ENCODE measurements at regions not wholly inside any gene's neighbourhood (a gene's known extent, or its start where the extent isn't known, plus 50 kb on each side); places are given as distances from the start of the nearest gene placed in this dataset.
A peak's percentile ranks its signal among the peaks of the same experiment; 100 is the strongest.

DNA sequence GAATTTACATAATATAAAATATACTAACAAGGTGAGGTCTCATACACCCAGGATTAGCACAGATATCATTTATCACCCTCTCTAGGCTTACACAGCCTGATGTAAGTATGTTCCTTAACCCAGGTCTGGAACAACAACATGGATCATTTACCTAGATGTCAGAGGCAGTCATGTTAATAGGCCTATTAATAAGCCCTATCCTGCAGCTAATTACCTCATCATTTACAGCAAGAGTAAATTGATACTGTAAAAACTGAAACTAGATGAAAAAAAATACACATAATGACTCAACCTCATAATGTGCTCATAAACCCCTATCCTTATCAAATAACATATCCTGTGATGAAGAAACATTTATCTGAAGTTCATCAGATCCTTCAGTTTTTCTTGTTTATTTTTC, 334.3 kb upstream of the MANEA start:
- Histone ChIP-seq H3K9me3 (no peaks in the 10 kb centered on the region), H4K20me1 (ENCODE audit: insufficient read depth) (no peaks in the 10 kb centered on the region), H3K27ac (ENCODE audit: low read depth in 2 of 2, low read length in 1 of 2) (no peak overlapping the region), H3K9ac (no peak overlapping the region), H3K4me2 (no peak overlapping the region), H3K27me3 (ENCODE audit: insufficient read depth) (no peaks in the 10 kb centered on the region), H3K79me2 (ENCODE audit: insufficient read depth) (no peaks in the 10 kb centered on the region), H2AFZ (ENCODE audit: low read depth) (no peak overlapping the region), H3K9me2 (no peaks in the 10 kb centered on the region), H3K4me1 (ENCODE audit: control insufficient read depth in 1 of 2, insufficient read depth in 2 of 2, low read depth in 1 of 2, low read length in 1 of 2) (peaks cover 0 to 3% of the 10 kb centered on the region in 2 experiments; a peak in 2 of 4 replicates), H3K4me3 (ENCODE audit: low read depth in 2 of 2, low read length in 1 of 2) (no peak overlapping the region), H3F3A (replicated peaks; ENCODE audit: insufficient read depth) (no peaks in the 10 kb centered on the region), H3K36me3 (replicated peaks in 1 of 2; ENCODE audit: control insufficient read depth in 1 of 2, insufficient read depth in 2 of 2, low read length in 1 of 2) (no peaks in the 10 kb centered on the region)
- TF ChIP-seq YY1 (IDR thresholded peaks at IDR 0.05; ENCODE audit: low read depth) (no peak), FOXJ3 (CRISPR knock-in tag; IDR thresholded peaks at IDR 0.05) (no peak), MEF2A (IDR thresholded peaks at IDR 0.05; ENCODE audit: borderline replicate concordance, low read depth) (no peak), POLR2AphosphoS5 (IDR thresholded peaks at IDR 0.05; ENCODE audit: low read depth, low read length) (no peak), GATA2 (CRISPR knock-in tag; IDR thresholded peaks at IDR 0.05) (no peak)
- TF ChIP-seq, protein P1, sequence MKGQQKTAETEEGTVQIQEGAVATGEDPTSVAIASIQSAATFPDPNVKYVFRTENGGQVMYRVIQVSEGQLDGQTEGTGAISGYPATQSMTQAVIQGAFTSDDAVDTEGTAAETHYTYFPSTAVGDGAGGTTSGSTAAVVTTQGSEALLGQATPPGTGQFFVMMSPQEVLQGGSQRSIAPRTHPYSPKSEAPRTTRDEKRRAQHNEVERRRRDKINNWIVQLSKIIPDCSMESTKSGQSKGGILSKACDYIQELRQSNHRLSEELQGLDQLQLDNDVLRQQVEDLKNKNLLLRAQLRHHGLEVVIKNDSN (IDR thresholded peaks at IDR 0.05; ENCODE audit: borderline replicate concordance, low read depth), result no peak
- DNase-seq, result no peak
- POLR2A ChIA-PET, result no interaction called here
- CTCF ChIA-PET, result interaction anchor here (0.7 kb wide), 1 partner anchor 38 kb away, joined by 3 read pairs; no protein-coding TSS in a partner anchor

DNA sequence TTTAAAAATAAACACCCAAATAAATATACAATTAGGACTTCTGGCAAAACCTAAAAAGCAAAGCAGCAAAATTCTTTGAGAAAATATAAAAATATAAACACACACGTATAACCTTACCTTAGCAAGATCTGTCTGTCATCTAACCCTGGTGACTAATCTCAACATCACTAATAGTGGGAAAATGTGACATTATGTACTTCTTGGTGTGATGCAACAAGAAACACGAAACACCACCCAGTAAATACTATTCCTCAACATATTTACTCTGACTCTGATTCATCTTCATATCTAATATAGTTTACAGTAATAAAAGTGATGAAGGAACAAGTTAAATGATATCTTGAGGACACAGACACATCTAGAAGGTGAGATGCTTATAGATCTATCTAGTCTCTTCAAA, 332.6 kb upstream of the MANEA start:
- H3K79me2 ChIP-seq (ENCODE audit: insufficient read depth), result no peaks in the 10 kb centered on the region
- no peak for TF ChIP-seq FOXM1 (IDR thresholded peaks at IDR 0.05; ENCODE audit: low read depth)
- TF ChIP-seq SIN3A (IDR thresholded peaks at IDR 0.05; ENCODE audit: borderline replicate concordance, low read depth, low read length), result no peak
- H3K27ac ChIP-seq (ENCODE audit: low read depth in 2 of 2, low read length in 1 of 2), result no peak overlapping the region
- DNase-seq, result no peak
- H3F3A ChIP-seq (replicated peaks; ENCODE audit: insufficient read depth), result no peaks in the 10 kb centered on the region
- no peaks in the 10 kb centered on the region for H3K9me2 ChIP-seq
- H3K36me3 ChIP-seq (replicated peaks in 1 of 2; ENCODE audit: control insufficient read depth in 1 of 2, insufficient read depth in 2 of 2, low read length in 1 of 2), result no peaks in the 10 kb centered on the region
- no peaks in the 10 kb centered on the region for H3K9me3 ChIP-seq
- no peak overlapping the region for H3K4me2 ChIP-seq
- no peak overlapping the region for H3K9ac ChIP-seq
- 35% methylated on average over 2 of the region's 2 CpGs for WGBS (ENCODE audit: low lambda C conversion rate)
- ChIA-PET CTCF (no interaction called here), POLR2A (no interaction called here)
- no peaks in the 10 kb centered on the region for H3K27me3 ChIP-seq (ENCODE audit: insufficient read depth)
- H4K20me1 ChIP-seq (ENCODE audit: insufficient read depth), result no peaks in the 10 kb centered on the region
- no peak overlapping the region for H2AFZ ChIP-seq (ENCODE audit: low read depth)
- peaks cover 0 to 3% of the 10 kb centered on the region in 2 experiments; a peak in 2 of 4 replicates for H3K4me1 ChIP-seq (ENCODE audit: control insufficient read depth in 1 of 2, insufficient read depth in 2 of 2, low read depth in 1 of 2, low read length in 1 of 2)
- H3K4me3 ChIP-seq (ENCODE audit: low read depth in 2 of 2, low read length in 1 of 2), result no peak overlapping the region

DNA sequence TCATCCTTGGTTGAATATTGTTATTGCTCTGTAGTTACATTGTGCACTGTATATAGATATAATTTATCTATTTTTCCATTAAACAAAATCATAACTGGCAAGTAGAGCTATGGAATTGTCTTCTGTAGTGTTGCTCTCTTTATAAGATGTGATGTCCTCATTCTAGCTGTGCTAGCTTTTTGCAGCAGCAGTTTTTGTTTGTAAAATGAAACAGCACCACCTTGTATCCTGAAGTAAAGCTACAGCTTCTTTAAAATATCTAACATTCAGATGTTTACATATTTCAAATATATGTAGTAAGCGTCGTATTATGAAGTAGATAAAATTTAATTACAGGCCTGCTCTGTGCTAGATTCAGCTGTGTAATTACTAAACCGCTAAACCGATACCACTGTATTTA, 328.8 kb upstream of the MANEA start:
- DNase-seq, result no peak
- Histone ChIP-seq H3K27ac (ENCODE audit: low read depth in 2 of 2, low read length in 1 of 2) (no peak overlapping the region), H3K36me3 (replicated peaks in 1 of 2; ENCODE audit: control insufficient read depth in 1 of 2, insufficient read depth in 2 of 2, low read length in 1 of 2) (no peaks in the 10 kb centered on the region), H4K20me1 (ENCODE audit: insufficient read depth) (no peaks in the 10 kb centered on the region), H3K4me3 (ENCODE audit: low read depth in 2 of 2, low read length in 1 of 2) (no peak overlapping the region), H2AFZ (ENCODE audit: low read depth) (peak overlapping the region; percentile 17; the same call in 1 of the 2 replicates), H3K79me2 (ENCODE audit: insufficient read depth) (no peaks in the 10 kb centered on the region), H3K4me2 (no peak overlapping the region), H3K9ac (no peak overlapping the region), H3K9me2 (no peaks in the 10 kb centered on the region), H3K27me3 (ENCODE audit: insufficient read depth) (no peaks in the 10 kb centered on the region), H3K4me1 (ENCODE audit: control insufficient read depth in 1 of 2, insufficient read depth in 2 of 2, low read depth in 1 of 2, low read length in 1 of 2) (no peaks in the 10 kb centered on the region; a peak in 1 of 4 replicates), H3F3A (replicated peaks; ENCODE audit: insufficient read depth) (no peaks in the 10 kb centered on the region), H3K9me3 (no peaks in the 10 kb centered on the region)
- WGBS (ENCODE audit: low lambda C conversion rate), result 90% methylated on average over 4 of the region's 4 CpGs
- ChIA-PET POLR2A (no interaction called here), CTCF (interaction anchor here (0.9 to 1.9 kb wide), 5 partner anchors 10 to 157 kb away, joined by 3 to 20 read pairs (median 4); no protein-coding TSS in a partner anchor)
- TF ChIP-seq FOXJ3 (CRISPR knock-in tag; IDR thresholded peaks at IDR 0.05), result no peak
- no peak for TF ChIP-seq NRF1 (IDR thresholded peaks at IDR 0.05; ENCODE audit: low read depth, low read length)
- peak; percentile 13; the same call in 1 of the 2 replicates for TF ChIP-seq SMC3 (IDR thresholded peaks at IDR 0.05; ENCODE audit: low read depth, low read length)
- TF ChIP-seq RAD21 (IDR thresholded peaks at IDR 0.05; ENCODE audit: low read length), result peak; percentile 46
